Transverse colon (tissue), 4 donors: ENCODE measurements at regions not wholly inside any gene's neighbourhood (a gene's known extent, or its start where the extent isn't known, plus 50 kb on each side); places are given as distances from the start of the nearest gene placed in this dataset.

Experiments
- CTCF ChIP-seq, 5 experiments: fragments of 200-600 bp in 3 of 5; fragments of 450-650 bp in 2 of 5; sonication (generic) in 3 of 5; IDR thresholded peaks; 1 replicate in 2 of 5; 2 replicates in 3 of 5; pipeline ENCODE4 v1.5.1; 2016 to 2017; ENCODE audit warnings: antibody characterized with exemption in 5 of 5, inconsistent platforms in 3 of 5, mild to moderate bottlenecking in 2 of 5, moderate library complexity in 1 of 5
- EP300 ChIP-seq: sonication (generic); formaldehyde crosslinking; IDR thresholded peaks from one replicate; pipeline ENCODE4 v1.6.1; 2017; ENCODE audit warnings: antibody characterized with exemption, low read depth
- POLR2A ChIP-seq: fragments of 450-650 bp; IDR thresholded peaks from one replicate; pipeline ENCODE4 v1.6.1; 2016; ENCODE audit warnings: antibody characterized with exemption, mild to moderate bottlenecking, moderate library complexity
- POLR2AphosphoS5 ChIP-seq, 3 donors: sonication (generic); formaldehyde crosslinking; IDR thresholded peaks; one replicate each; pipeline ENCODE4 v1.6.1; 2016; ENCODE audit warnings: antibody characterized with exemption in 3 of 3

- TF ChIP-seq CTCF (IDR thresholded peaks at IDR 0.05) (no peak), POLR2AphosphoS5 (IDR thresholded peaks at IDR 0.05) (no peak), POLR2A (no peak), EP300 (no peak)
Measured at GRCh38 chr10:129328546-129328945, 138.5 kb upstream of the MGMT start.
